ENCODE measurements at regions not wholly inside any gene's neighbourhood (a gene's known extent, or its start where the extent isn't known, plus 50 kb on each side); places are given as distances from the start of the nearest gene placed in this dataset.

DNA sequence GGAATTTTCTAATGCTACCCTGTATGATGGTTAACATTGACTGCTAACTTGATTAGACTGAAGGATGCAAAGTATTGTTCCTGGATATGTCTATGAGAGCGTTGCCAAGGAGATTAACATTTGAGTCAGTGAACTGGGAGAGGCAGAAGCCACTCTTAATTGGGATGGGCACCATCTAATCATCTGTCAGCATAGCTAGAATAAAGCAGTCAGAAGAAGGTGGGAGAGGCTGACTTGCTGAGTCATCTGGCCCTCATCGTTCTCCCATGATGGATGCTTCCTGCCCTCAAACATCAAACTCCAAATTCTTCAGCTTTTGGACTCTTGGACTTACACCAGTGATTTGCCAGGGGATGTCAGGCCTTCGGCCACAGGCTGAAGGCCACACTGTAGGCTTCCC is 878.5 kb downstream of the PCDH7 start:
- DNase-seq: no peak

GRCh38 chr4:31601793-31602192 is 881.6 kb downstream of the PCDH7 start:
- no peak for DNase-seq

- no peak for DNase-seq
Observed at GRCh38 chr4:31613946-31614623, 893.9 kb downstream of the PCDH7 start.

DNA sequence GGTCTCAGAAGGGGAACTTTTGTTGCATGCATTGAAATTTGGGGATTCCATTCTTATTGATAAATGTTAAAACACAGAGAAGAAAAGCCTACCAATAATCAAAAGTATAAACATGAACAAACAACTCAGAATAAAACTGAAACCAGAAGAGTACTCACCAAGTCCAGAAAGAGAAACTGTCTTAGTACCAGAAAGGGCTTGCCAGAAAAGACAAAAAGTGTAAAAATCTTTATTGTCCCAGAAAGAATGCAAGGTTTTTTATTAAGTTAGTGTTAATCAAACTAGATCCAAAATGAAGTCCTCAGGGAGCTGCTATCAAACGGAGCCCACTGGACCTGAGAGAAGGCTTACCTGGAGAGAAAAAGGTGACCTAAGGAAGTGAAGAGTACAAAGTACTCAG is 897.5 kb downstream of the PCDH7 start:
- DNase-seq: no peak

DNA sequence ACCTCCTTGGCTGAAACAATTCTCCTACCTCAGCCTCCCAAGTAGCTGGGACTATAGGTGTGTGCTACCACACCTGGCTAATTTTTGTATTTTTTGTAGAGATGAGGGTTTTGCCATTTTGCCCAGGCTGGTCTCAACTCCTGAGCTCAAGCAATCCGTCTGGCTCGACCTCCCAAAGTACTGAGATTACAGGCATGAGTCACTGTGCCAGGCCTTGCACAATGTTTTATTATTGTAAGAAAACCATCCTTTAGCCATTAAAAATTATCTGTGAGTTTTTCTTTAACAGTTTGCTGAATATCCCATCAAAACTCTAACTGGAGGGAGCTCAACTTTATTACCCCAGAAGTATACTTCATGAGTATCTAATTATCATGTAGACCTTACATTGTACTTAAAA is 900.3 kb downstream of the PCDH7 start:
- no peak for DNase-seq

- DNase-seq: no peak
Observed at GRCh38 chr4:31645236-31645635, 925.1 kb downstream of the PCDH7 start.

DNA sequence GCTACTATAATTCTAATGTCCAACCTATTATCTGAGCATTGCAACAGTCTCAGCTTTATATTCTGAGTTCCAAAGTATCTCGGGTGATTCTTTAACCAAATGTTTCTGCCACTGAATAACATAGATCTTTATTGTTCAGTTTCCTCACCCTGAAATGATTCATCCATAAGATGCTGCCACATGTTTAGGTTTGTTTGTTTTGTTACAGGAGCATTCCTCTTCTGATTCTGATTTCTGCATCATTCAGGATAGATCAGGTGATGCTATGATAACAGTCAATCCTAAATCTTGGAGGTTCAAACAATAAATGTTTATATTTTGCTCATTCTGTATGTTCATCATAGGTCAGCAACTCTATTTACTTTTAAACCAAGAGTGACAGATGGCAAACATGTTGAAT is 927.6 kb downstream of the PCDH7 start:
- no peak for DNase-seq

GRCh38 chr4:31649878-31650277 is 929.7 kb downstream of the PCDH7 start:
- DNase-seq: no peak

- DNase-seq: no peak
Observed at GRCh38 chr4:31651541-31651940, 931.4 kb downstream of the PCDH7 start.

- DNase-seq: no peak
Observed at GRCh38 chr4:31655328-31655727, 935.2 kb downstream of the PCDH7 start.

DNA sequence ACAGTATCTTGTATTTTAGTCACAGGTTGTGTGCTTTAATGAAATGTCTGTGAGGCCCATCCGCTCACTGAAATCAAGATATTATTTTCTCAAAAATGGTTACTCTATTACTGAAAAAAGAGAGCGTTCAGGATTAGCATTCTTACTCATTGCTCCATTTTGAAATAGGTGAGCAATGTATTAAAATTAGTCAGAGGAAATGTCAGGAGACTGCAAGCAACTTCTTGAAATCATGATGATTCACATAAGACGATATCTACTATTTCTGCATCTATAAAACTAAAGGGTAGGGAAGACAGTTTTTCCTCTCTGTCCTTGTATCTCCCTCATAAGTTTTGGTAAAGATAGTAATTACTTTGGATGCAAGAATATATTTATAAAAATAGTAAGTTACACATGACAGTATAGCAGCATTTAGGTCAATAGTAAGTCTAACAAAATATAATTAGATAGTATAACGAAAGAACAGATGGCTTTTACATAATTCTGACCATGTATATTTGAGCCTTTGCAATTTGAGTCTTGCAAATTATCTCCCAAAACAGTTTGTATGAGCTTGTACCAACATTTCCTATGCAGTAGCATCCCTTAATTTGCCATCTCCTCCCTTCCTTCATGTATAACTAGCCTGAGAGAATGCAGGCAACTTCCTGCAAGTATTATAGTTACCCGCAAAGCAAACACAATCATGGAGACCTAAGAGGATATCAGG is 937.8 kb downstream of the PCDH7 start:
- no peak for DNase-seq

DNA sequence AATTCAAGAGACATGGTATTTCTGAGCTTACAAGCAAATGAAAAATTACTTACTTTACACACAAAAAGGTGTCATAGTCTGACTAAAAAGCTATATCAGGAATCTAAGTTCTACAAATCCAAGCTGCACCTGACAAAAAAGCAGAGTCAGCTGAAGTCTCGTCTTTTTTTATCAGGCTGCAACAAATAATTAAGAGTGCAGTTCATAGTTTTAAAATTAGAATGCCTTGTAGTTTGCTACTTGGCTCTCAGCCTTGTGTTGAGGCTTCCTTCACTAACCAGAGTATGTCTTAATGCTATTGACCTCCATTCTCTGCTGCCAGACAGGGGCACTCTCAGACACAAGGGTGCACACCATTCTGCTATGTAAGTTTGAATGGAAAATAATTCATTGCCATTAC is 940.7 kb downstream of the PCDH7 start:
- DNase-seq: no peak

GRCh38 chr4:31662951-31663350 is 942.8 kb downstream of the PCDH7 start:
- no peak for DNase-seq

- no peak for DNase-seq
Observed at GRCh38 chr4:31667686-31668085, 947.5 kb downstream of the PCDH7 start.

- DNase-seq: no peak
Observed at GRCh38 chr4:31674313-31674947, 954.3 kb downstream of the PCDH7 start.

DNA sequence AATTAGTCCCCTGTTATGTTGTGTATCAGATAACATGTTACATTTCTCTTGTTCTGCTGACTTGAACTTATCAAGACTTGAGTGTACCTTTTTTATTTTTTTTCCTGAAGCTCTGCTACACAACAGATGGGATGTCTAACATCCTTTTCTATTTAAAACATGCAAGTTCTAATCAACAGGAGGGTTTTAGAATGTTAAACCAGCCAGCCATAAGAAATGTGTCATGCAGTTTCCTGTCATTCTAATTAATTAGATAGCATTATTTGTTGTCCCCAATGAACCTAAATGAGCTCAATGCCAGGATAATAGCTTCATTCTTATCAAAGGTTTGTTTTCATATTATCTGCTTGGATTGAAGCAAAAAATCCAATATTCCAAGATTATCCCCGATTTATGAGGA is 958.2 kb downstream of the PCDH7 start:
- no peak for DNase-seq

DNA sequence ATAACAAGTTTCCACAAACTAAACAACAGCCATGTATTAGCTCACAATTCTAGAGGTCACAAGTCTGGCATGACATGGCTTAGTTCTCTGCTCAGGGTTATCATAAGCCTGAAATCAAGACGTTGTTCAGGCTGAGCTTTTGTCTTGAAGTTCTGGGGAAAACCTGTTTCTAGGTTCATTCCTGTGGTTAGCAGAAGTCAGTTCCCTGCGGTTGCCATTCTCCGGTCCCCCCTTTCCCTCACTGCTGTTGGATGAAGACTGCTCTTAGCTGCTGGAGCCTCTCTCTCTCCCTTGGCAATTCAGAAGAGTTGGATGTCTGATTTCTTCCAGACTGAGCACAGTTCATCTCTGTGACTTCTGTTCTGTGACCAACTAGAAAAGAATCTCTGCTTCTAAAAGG is 962.6 kb downstream of the PCDH7 start:
- DNase-seq: no peak

DNA sequence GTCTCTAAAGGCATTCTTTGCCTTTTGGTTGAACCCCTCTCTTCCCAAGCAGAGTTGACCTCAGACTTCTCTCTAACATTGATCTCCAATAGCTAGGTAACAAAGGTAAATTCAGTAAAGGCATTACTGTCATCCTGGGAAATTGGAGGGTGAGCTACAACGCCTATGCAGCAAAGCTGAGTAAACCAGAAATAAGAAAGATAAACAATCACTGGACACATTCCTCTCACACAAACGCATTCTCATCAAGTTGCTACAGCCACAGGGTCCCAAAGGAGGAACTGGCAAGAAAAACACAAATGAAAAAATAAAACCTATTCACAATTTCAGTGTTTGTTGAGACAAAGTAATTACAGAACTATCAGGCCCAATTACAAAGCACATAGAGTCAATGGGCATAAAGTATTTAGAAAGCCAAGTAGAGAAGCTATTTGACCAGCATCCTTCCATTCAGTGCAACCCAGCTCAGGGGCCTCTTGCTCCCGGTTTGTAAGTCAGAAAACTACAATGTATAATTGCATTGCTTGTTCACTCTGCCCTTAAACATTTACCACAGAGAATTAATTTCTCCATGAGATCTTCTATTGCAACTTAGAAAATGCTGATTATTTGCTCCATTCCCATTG is 967.7 kb downstream of the PCDH7 start:
- DNase-seq: no peak

DNA sequence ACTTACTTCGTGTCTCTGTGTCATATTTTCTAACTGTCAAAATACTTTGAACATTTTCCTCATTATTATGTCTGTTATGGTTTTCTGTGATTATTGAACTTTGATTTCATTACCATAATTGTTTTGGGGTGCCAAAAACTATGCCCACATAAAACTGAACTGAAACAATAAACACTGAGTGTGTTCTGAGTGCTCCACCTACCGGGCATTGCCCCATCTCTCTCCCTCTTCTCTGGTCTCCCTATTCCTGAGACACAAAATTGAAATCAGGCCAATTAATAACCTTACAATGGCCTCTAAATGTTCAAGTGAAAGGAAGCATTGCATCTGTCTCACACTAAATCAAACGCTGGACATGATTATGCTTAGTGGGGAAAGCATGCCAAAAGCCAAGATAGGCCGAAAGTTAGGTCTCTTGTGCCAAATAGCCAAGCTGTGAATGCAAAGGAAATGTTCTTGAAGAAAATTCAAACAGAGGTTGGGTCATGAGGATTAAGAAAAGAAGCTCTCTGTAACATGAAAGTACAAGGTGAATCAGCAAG is 972.3 kb downstream of the PCDH7 start:
- DNase-seq: no peak

- DNase-seq: no peak
Observed at GRCh38 chr4:31701256-31701655, 981.1 kb downstream of the PCDH7 start.

GRCh38 chr4:31702326-31702725 is 982.2 kb downstream of the PCDH7 start:
- DNase-seq: no peak

- no peak for DNase-seq
Observed at GRCh38 chr4:31714238-31714637, 994.1 kb downstream of the PCDH7 start.
